ENCODE measurements at regions not wholly inside any gene's neighbourhood (a gene's known extent, or its start where the extent isn't known, plus 50 kb on each side); places are given as distances from the start of the nearest gene placed in this dataset.

GRCh38 chr4:171594293-171594692, 218.9 kb upstream of the GALNTL6 start:
- no peak overlapping the region for H3K9ac ChIP-seq (replicated peaks; ENCODE audit: extremely low read depth, insufficient read depth, low read length)
- FAIRE-seq (no peak), DNase-seq (ENCODE audit: low read depth, low spot score) (no peak)
- H3K27ac ChIP-seq (ENCODE audit: insufficient read depth, low read depth, low read length) = no peak overlapping the region
- ChIA-PET POLR2A (no interaction called here), CTCF (no interaction called here)
- no peaks in the 10 kb centered on the region for H3K9me1 ChIP-seq (replicated peaks; ENCODE audit: control insufficient read depth, extremely low read depth, insufficient read depth, low read length)
- no peak overlapping the region for H2AFZ ChIP-seq (ENCODE audit: low read depth, low read length)
- dilution Hi-C loops (cut with MboI; ENCODE audit: extremely low pct_ligation_motif_present, low sequenced_read_pairs) = no loop called here
- H3K4me3 ChIP-seq (replicated peaks in 1 of 3; ENCODE audit: insufficient read depth in 1 of 3, low read depth in 1 of 3, low read length in 3 of 3) = no peak overlapping the region
- no TSS peak for BruUV-seq (replicated peaks)
- H3K27me3 ChIP-seq (ENCODE audit: control insufficient read depth in 2 of 2, insufficient read depth in 2 of 2, low read length in 2 of 2) = no peaks in the 10 kb centered on the region
- no peak for TF ChIP-seq GATA2 (IDR thresholded peaks at IDR 0.05; ENCODE audit: insufficient read depth, insufficient read length, low read depth, low read length)
- TF ChIP-seq POLR2AphosphoS5 (IDR thresholded peaks at IDR 0.05; ENCODE audit: insufficient read depth, low read depth, low read length) = no peak
- TF ChIP-seq, protein P1, sequence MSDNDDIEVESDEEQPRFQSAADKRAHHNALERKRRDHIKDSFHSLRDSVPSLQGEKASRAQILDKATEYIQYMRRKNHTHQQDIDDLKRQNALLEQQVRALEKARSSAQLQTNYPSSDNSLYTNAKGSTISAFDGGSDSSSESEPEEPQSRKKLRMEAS (IDR thresholded peaks at IDR 0.05; ENCODE audit: insufficient read depth, insufficient read length) = no peak
- TF ChIP-seq JUN (IDR thresholded peaks at IDR 0.05; ENCODE audit: borderline replicate concordance, insufficient read depth, insufficient read length, low read depth) = no peak
- no peak for TF ChIP-seq EZH2 (IDR thresholded peaks at IDR 0.05; ENCODE audit: borderline replicate concordance, low read depth, low read length, severe bottlenecking)
- no peak for TF ChIP-seq POLR2A (IDR thresholded peaks at IDR 0.05; ENCODE audit: low read depth, low read length)
- no peak for TF ChIP-seq CTCF (IDR thresholded peaks at IDR 0.05; ENCODE audit: extremely low read depth in 1 of 2, insufficient read depth in 1 of 2, low read depth in 1 of 2, low read length in 2 of 2)
- TF ChIP-seq MYC (IDR thresholded peaks at IDR 0.05; ENCODE audit: low read depth, low read length) = no peak
- TF ChIP-seq FOS (IDR thresholded peaks at IDR 0.05; ENCODE audit: borderline replicate concordance, insufficient read depth, low read length) = no peak
- H3K4me1 ChIP-seq (ENCODE audit: control insufficient read depth, extremely low read depth, insufficient read depth, low read length) = no peaks in the 10 kb centered on the region
- H3K36me3 ChIP-seq (ENCODE audit: control insufficient read depth in 2 of 2, extremely low read depth in 1 of 2, insufficient read depth in 2 of 2, low read length in 2 of 2) = no peaks in the 10 kb centered on the region
- no peak overlapping the region for H3K4me2 ChIP-seq (ENCODE audit: insufficient read depth, low read length)
- no peaks in the 10 kb centered on the region for H4K20me1 ChIP-seq (replicated peaks; ENCODE audit: control insufficient read depth, extremely low read depth, insufficient read depth, low read length)
- peaks cover 7% of the 10 kb centered on the region for H3K9me3 ChIP-seq (replicated peaks; ENCODE audit: control insufficient read depth, insufficient read depth, low read length)
- no peaks in the 10 kb centered on the region for H3K79me2 ChIP-seq (ENCODE audit: control insufficient read depth, insufficient read depth, low read length)
- intact Hi-C loops (cut with micrococcal nuclease) = no loop called here
